Right ventricle myocardium superior (tissue), 1 donor: ENCODE measurements at regions not wholly inside any gene's neighbourhood (a gene's known extent, or its start where the extent isn't known, plus 50 kb on each side); places are given as distances from the start of the nearest gene placed in this dataset.

Experiments
- ATAC-seq: fragments of 200-7000 bp; cut with Tn5 transposase; one replicate; pipeline ENCODE4 v1.9.1; 2020; ENCODE audit warnings: mild to moderate bottlenecking; ENCODE audit not compliant: poor library complexity
- DNase-seq: peaks from one replicate; pipeline ENCODE4 v3.0.0-alpha.2; 2020
- intact Hi-C: fragments of 100-400 bp; cut with DNase I; formaldehyde crosslinking; loops from one replicate; pipeline ENCODE4 v1.11.2; 2022
- donor health status: DM: no; HTN: yes; CAD: no; lungs with severe emphysema.

GRCh38 chr16:65770752-65771151 lies 595.7 kb upstream of the CDH5 start:
- DNase-seq (no peak), ATAC-seq (no peak)
- intact Hi-C loops = no loop called here

GRCh38 chr16:65769776-65770438 lies 596.6 kb upstream of the CDH5 start:
- ATAC-seq = no peak
- intact Hi-C loops = no loop called here
- DNase-seq = no peak

GRCh38 chr16:65769055-65769465 lies 597.4 kb upstream of the CDH5 start:
- ATAC-seq = no peak
- intact Hi-C loops = no loop called here
- DNase-seq = no peak

GRCh38 chr16:65767125-65767524 lies 599.4 kb upstream of the CDH5 start:
- DNase-seq (no peak), ATAC-seq (no peak)
- intact Hi-C loops = no loop called here

- no peak for DNase-seq
- intact Hi-C loops = no loop called here
- ATAC-seq = no peak
These were observed 602.7 kb upstream of the CDH5 start for GRCh38 chr16:65763640-65764305.

GRCh38 chr16:65760874-65761273 lies 605.6 kb upstream of the CDH5 start:
- no peak for DNase-seq
- intact Hi-C loops = no loop called here
- ATAC-seq = no peak

- no peak for DNase-seq
- no peak for ATAC-seq
- intact Hi-C loops = no loop called here
These were observed 607.9 kb upstream of the CDH5 start for GRCh38 chr16:65758620-65759019.

- intact Hi-C loops = no loop called here
- DNase-seq = no peak
- ATAC-seq = no peak
These were observed 609.4 kb upstream of the CDH5 start for GRCh38 chr16:65757064-65757463.

GRCh38 chr16:65756163-65756562 lies 610.3 kb upstream of the CDH5 start:
- intact Hi-C loops = no loop called here

GRCh38 chr16:65754820-65755691 lies 611.4 kb upstream of the CDH5 start:
- intact Hi-C loops = no loop called here

More at GRCh38 chr16:65756163-65756562, 610.3 kb upstream of the CDH5 start:
- DNase-seq = no peak
- no peak for ATAC-seq

GRCh38 chr16:65752522-65752844 lies 614.0 kb upstream of the CDH5 start:
- intact Hi-C loops = no loop called here
- ATAC-seq = no peak

More at GRCh38 chr16:65754820-65755691, 611.4 kb upstream of the CDH5 start:
- DNase-seq = no peak
- ATAC-seq = no peak

GRCh38 chr16:65751622-65752521 lies 614.6 kb upstream of the CDH5 start:
- ATAC-seq (no peak), DNase-seq (no peak)
- intact Hi-C loops = no loop called here

More at GRCh38 chr16:65752522-65752844, 614.0 kb upstream of the CDH5 start:
- DNase-seq = no peak

- no peak for ATAC-seq
- intact Hi-C loops = no loop called here
- DNase-seq = no peak
These were observed 617.0 kb upstream of the CDH5 start for GRCh38 chr16:65749506-65749905.

- intact Hi-C loops = no loop called here
- ATAC-seq (no peak), DNase-seq (no peak)
These were observed 619.5 kb upstream of the CDH5 start for GRCh38 chr16:65746941-65747340.

- intact Hi-C loops = no loop called here
- DNase-seq (no peak), ATAC-seq (no peak)
These were observed 621.2 kb upstream of the CDH5 start for GRCh38 chr16:65745201-65745708.

GRCh38 chr16:65744401-65744800 lies 622.1 kb upstream of the CDH5 start:
- intact Hi-C loops = no loop called here

GRCh38 chr16:65743558-65743957 lies 621.7 kb upstream of the CDH11 start:
- intact Hi-C loops = no loop called here
- DNase-seq (no peak), ATAC-seq (no peak)

More at GRCh38 chr16:65744401-65744800, 622.1 kb upstream of the CDH5 start:
- no peak for ATAC-seq
- no peak for DNase-seq

- ATAC-seq = no peak
- intact Hi-C loops = no loop called here
These were observed 618.8 kb upstream of the CDH11 start for GRCh38 chr16:65740711-65741110.

GRCh38 chr16:65739518-65739917 lies 617.7 kb upstream of the CDH11 start:
- intact Hi-C loops = no loop called here

More at GRCh38 chr16:65740711-65741110, 618.8 kb upstream of the CDH11 start:
- no peak for DNase-seq

More at GRCh38 chr16:65739518-65739917, 617.7 kb upstream of the CDH11 start:
- DNase-seq = no peak
- ATAC-seq = no peak
